H1 (cell line): ENCODE measurements at regions not wholly inside any gene's neighbourhood (a gene's known extent, or its start where the extent isn't known, plus 50 kb on each side); places are given as distances from the start of the nearest gene placed in this dataset.

Source experiments
- CTCF ChIA-PET: fragments of 300-600 bp; sonication (Branson Sonifier 250); formaldehyde crosslinking; loops from one replicate; lab custom pipeline; 2021; ENCODE audit not compliant: partially characterized antibody; lab: Charles Lee
- POLR2A ChIA-PET: fragments of 300-600 bp; sonication (Branson Sonifier 250); formaldehyde crosslinking; loops from one replicate; lab custom pipeline; 2021; ENCODE audit warnings: inconsistent platforms; ENCODE audit not compliant: partially characterized antibody; lab: Charles Lee
- DNase-seq, 2 experiments: peaks; one replicate each; pipeline versions ENCODE4 v3.0.0 to v3.0.0-alpha.2; 2010 to 2022; ENCODE audit warnings: low spot score in 2 of 2, low read depth in 1 of 2, mixed read lengths in 1 of 2
- FAIRE-seq: peaks from 2 replicates; lab custom pipeline; 2011; peaks lifted over from hg19 to GRCh38; lab: Jason Lieb, UNC
- H2AFZ ChIP-seq: 2 replicates; pipeline ENCODE4 v1.8.1; 2012; ENCODE audit warnings: low read length, inconsistent platforms
- H2AK5ac ChIP-seq: 2 replicates; pipeline ENCODE4 v1.6.1; 2013; ENCODE audit warnings: low read depth, low read length
- H2BK120ac ChIP-seq: replicated peaks from 2 replicates; pipeline ENCODE3; 2013; ENCODE audit warnings: low read depth, low read length, inconsistent platforms
- H2BK12ac ChIP-seq: 2 replicates; pipeline ENCODE4 v1.6.1; 2013; ENCODE audit warnings: low read depth, low read length
- H2BK15ac ChIP-seq: 2 replicates; pipeline ENCODE4 v1.6.1; 2013; ENCODE audit warnings: low read length
- H2BK20ac ChIP-seq: 2 replicates; pipeline ENCODE4 v1.6.1; 2013; ENCODE audit warnings: low read length
- H2BK5ac ChIP-seq: 2 replicates; pipeline ENCODE4 v1.6.1; 2013; ENCODE audit warnings: low read depth, low read length
- H3K14ac ChIP-seq: 2 replicates; pipeline ENCODE4 v1.6.1; 2013; ENCODE audit warnings: inconsistent platforms; ENCODE audit not compliant: insufficient read length
- H3K18ac ChIP-seq: 2 replicates; pipeline ENCODE4 v1.6.1; 2013; ENCODE audit warnings: low read length; ENCODE audit errors: extremely low read depth
- H3K23ac ChIP-seq: 2 replicates; pipeline ENCODE4 v1.6.1; 2013; ENCODE audit warnings: inconsistent platforms; ENCODE audit not compliant: insufficient read length
- H3K23me2 ChIP-seq: 2 replicates; pipeline ENCODE4 v1.6.1; 2013; ENCODE audit warnings: low read depth, low read length
- H3K27ac ChIP-seq: 2 replicates; pipeline ENCODE4 v1.6.1; 2011; ENCODE audit warnings: low read depth, low read length, inconsistent platforms
- H3K27me3 ChIP-seq, 4 experiments: replicated peaks in 1 of 4; 1 replicate in 1 of 4; 2 replicates in 3 of 4; pipeline versions ENCODE4 v1.6.1 to v1.8.1; 2011 to 2013; ENCODE audit warnings: low read length in 3 of 4, mild to moderate bottlenecking in 3 of 4, inconsistent platforms in 2 of 4, mixed read lengths in 2 of 4, moderate library complexity in 1 of 4; ENCODE audit not compliant: control insufficient read depth in 3 of 4, insufficient read depth in 3 of 4; ENCODE audit errors: extremely low read depth in 1 of 4
- H3K36me3 ChIP-seq, 4 experiments: 2 replicates each; pipeline versions ENCODE4 v1.6.1 to v1.8.1; 2011 to 2013; ENCODE audit warnings: mild to moderate bottlenecking in 4 of 4, low read length in 3 of 4, moderate library complexity in 2 of 4, control low read depth in 1 of 4, inconsistent platforms in 1 of 4; ENCODE audit not compliant: insufficient read depth in 4 of 4, control insufficient read depth in 2 of 4
- H3K4ac ChIP-seq: replicated peaks from 2 replicates; pipeline ENCODE3; 2013; ENCODE audit warnings: low read length, low read depth, mixed read lengths, inconsistent platforms; ENCODE audit not compliant: insufficient read length
- H3K4me1 ChIP-seq, 4 experiments: replicated peaks in 1 of 4; 1 replicate in 1 of 4; 2 replicates in 3 of 4; pipeline versions ENCODE4 v1.6.1 to v1.8.1; 2011 to 2013; ENCODE audit warnings: low read length in 3 of 4, inconsistent platforms in 2 of 4, mixed read lengths in 1 of 4; ENCODE audit not compliant: insufficient read depth in 4 of 4, control insufficient read depth in 3 of 4
- H3K4me2 ChIP-seq, 2 experiments: 2 replicates each; pipeline versions ENCODE4 v1.6.1 to v1.8.1; 2011 to 2013; ENCODE audit warnings: low read depth in 2 of 2, low read length in 2 of 2, control low read depth in 1 of 2, inconsistent platforms in 1 of 2, mild to moderate bottlenecking in 1 of 2; ENCODE audit not compliant: insufficient read depth in 1 of 2
- H3K4me3 ChIP-seq, 4 experiments: fragments of 200-600, 300-600 bp in 1 of 4; sonication (generic), shearing (Covaris generic), sonication (Bioruptor Twin) in 1 of 4; 2 replicates each; pipeline versions ENCODE4 v1.5.1 to v1.8.1; 2011 to 2016; ENCODE audit warnings: low read length in 4 of 4, low read depth in 3 of 4, control low read depth in 2 of 4, inconsistent platforms in 2 of 4, mild to moderate bottlenecking in 2 of 4, mixed read lengths in 1 of 4, moderate library complexity in 1 of 4; ENCODE audit not compliant: insufficient read depth in 2 of 4; ENCODE audit errors: extremely low read depth in 1 of 4
- H3K56ac ChIP-seq: replicated peaks from 2 replicates; pipeline ENCODE3; 2013; ENCODE audit warnings: low read depth, mild to moderate bottlenecking, mixed read lengths, low read length, inconsistent platforms; ENCODE audit not compliant: insufficient read length
- H3K79me1 ChIP-seq: 2 replicates; pipeline ENCODE4 v1.6.1; 2013; ENCODE audit warnings: low read depth, low read length, control low read depth
- H3K79me2 ChIP-seq, 2 experiments: 2 replicates each; pipeline versions ENCODE4 v1.6.1 to v1.8.1; 2012 to 2013; ENCODE audit warnings: low read length in 2 of 2, mild to moderate bottlenecking in 2 of 2, inconsistent platforms in 1 of 2; ENCODE audit not compliant: insufficient read depth in 2 of 2, control insufficient read depth in 1 of 2
- H3K9ac ChIP-seq, 4 experiments: replicated peaks in 1 of 4; 1 replicate in 1 of 4; 2 replicates in 3 of 4; pipeline versions ENCODE4 v1.6.1 to v1.8.1; 2011 to 2013; ENCODE audit warnings: low read depth in 3 of 4, low read length in 3 of 4, control low read depth in 2 of 4, mild to moderate bottlenecking in 2 of 4, moderate library complexity in 2 of 4, inconsistent platforms in 1 of 4; ENCODE audit errors: extremely low read depth in 1 of 4
- H3K9me3 ChIP-seq, 2 experiments: 2 replicates each; pipeline versions ENCODE4 v1.6.1 to v1.8.1; 2012 to 2013; ENCODE audit warnings: mild to moderate bottlenecking in 2 of 2, moderate library complexity in 2 of 2, control low read depth in 1 of 2, inconsistent platforms in 1 of 2, low read depth in 1 of 2, low read length in 1 of 2, mixed read lengths in 1 of 2; ENCODE audit not compliant: insufficient read depth in 2 of 2
- H4K20me1 ChIP-seq, 2 experiments: replicated peaks in 1 of 2; 2 replicates each; pipeline versions ENCODE3 to v1.8.1; 2011 to 2013; ENCODE audit warnings: inconsistent platforms in 2 of 2, low read length in 2 of 2, mild to moderate bottlenecking in 1 of 2; ENCODE audit not compliant: insufficient read depth in 2 of 2, control insufficient read depth in 1 of 2
- H4K5ac ChIP-seq: 2 replicates; pipeline ENCODE4 v1.6.1; 2013; ENCODE audit warnings: low read length, low read depth, mixed read lengths, inconsistent platforms; ENCODE audit not compliant: insufficient read length
- H4K8ac ChIP-seq: 2 replicates; pipeline ENCODE4 v1.8.0; 2013; ENCODE audit warnings: mild to moderate bottlenecking, moderate library complexity, low read length, inconsistent platforms; ENCODE audit not compliant: insufficient read depth; ENCODE audit errors: extremely low read depth
- H4K91ac ChIP-seq: replicated peaks from 2 replicates; pipeline ENCODE3; 2013; ENCODE audit warnings: low read length, mixed read lengths, inconsistent platforms; ENCODE audit not compliant: insufficient read length
- BCL11A ChIP-seq, 2 experiments: IDR thresholded peaks; one replicate each; pipeline ENCODE4 v1.6.1; 2011; ENCODE audit warnings: low read depth in 2 of 2, low read length in 2 of 2, mild to moderate bottlenecking in 2 of 2
- SP1 ChIP-seq: IDR thresholded peaks from 2 replicates; pipeline ENCODE4 v1.6.1; 2011; ENCODE audit warnings: low read depth, low read length
- WGBS, 2 experiments: shearing (Covaris generic) in 1 of 2; methylation state at CpG; one replicate each; pipeline versions ENCODE4 v1.1.6 to v1.1.7; 2013 to 2015; ENCODE audit warnings: low lambda C conversion rate in 2 of 2, mixed read lengths in 2 of 2, inconsistent platforms in 1 of 2, low coverage in 1 of 2, missing lambda C conversion rate in 1 of 2; ENCODE audit not compliant: insufficient replicate concordance in 2 of 2, insufficient coverage in 1 of 2, insufficient read length in 1 of 2; ENCODE audit errors: extremely low coverage in 1 of 2, missing lambda C conversion rate in 1 of 2; 5-methylcytosine and 5-hydroxymethylcytosine counted together

DNA sequence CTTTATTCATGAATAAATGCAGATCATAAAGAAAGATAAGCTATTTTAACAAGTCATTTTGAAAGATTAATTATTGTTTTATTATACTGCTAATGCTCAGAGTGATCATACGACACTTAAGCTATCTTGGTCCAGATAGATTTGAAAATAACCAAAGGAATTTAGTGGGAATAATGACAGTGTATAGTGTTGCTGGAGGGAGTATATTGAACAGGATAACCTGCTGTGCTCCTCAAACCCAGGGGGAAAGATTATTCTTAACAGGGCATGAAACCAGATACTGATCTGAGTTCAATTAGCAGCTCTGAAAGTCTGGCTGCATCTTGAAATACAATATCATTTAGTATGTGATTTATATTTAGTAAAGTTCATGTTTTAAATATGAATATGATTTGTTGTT lies 216.3 kb upstream of the ITGA4 start:
- Histone ChIP-seq H3K79me1 (no peaks in the 10 kb centered on the region), H2BK15ac (no peak overlapping the region), H3K9ac (no peak overlapping the region), H3K56ac (no peak overlapping the region), H2AFZ (no peak overlapping the region), H3K36me3 (no peaks in the 10 kb centered on the region), H2BK12ac (no peak overlapping the region), H2BK120ac (no peak overlapping the region), H4K20me1 (no peaks in the 10 kb centered on the region), H3K23me2 (peaks cover 2% of the 10 kb centered on the region; the same call in 1 of the 2 replicates), H3K9me3 (no peaks in the 10 kb centered on the region), H2AK5ac (no peak overlapping the region), H4K91ac (no peak overlapping the region), H3K79me2 (no peaks in the 10 kb centered on the region), H2BK5ac (no peak overlapping the region), H3K27me3 (no peaks in the 10 kb centered on the region), H3K4ac (no peak overlapping the region), H3K23ac (no peak overlapping the region), H4K8ac (no peak overlapping the region), H2BK20ac (no peak overlapping the region), H3K4me2 (no peak overlapping the region), H4K5ac (no peak overlapping the region), H3K18ac (no peak overlapping the region), H3K4me3 (no peak overlapping the region), H3K4me1 (no peaks in the 10 kb centered on the region), H3K14ac (no peak overlapping the region), H3K27ac (no peak overlapping the region)
- FAIRE-seq (no peak), DNase-seq (no peak)
- ChIA-PET CTCF (interaction anchor here (1.1 to 2.0 kb wide), 4 partner anchors 9 to 136 kb away, joined by 3 to 7 read pairs (median 3); no protein-coding TSS in a partner anchor), POLR2A (no interaction called here)
- 88% methylated on average over 1 of the region's 1 CpG; no CpG with 5 or more reads in 1 of the 2 experiments for WGBS, 2 experiments
- TF ChIP-seq BCL11A (IDR thresholded peaks at IDR 0.05; ENCODE audit: low read depth in 2 of 2, low read length in 2 of 2) (no peak), SP1 (no peak)
